ENCODE measurements at regions not wholly inside any gene's neighbourhood (a gene's known extent, or its start where the extent isn't known, plus 50 kb on each side); places are given as distances from the start of the nearest gene placed in this dataset.

DNA sequence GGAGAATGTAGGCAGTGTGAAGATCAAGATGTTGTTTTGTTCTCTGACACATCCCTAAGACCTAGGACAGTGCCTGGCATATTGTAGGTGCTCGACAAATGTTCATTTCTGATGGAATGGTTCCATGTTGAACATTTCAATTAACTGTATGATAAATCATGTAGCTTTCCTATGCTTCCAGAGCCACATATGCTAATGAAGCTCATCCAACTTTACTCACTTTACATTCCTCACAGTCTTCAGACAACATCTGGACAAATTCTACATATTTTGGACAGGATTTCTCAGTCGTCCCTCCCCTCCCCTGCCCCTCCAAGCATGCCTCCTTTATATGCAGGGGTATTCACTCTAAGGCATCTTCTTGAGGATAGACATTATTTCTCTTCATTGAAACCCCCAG lies 177.9 kb downstream of the BLID start:
- TF ChIP-seq CTCF (IDR thresholded peaks at IDR 0.05): no peak
- TF ChIP-seq ZFX (IDR thresholded peaks at IDR 0.05; ENCODE audit: borderline replicate concordance): no peak

All from 22Rv1 (cell line).